ENCODE measurements at regions not wholly inside any gene's neighbourhood (a gene's known extent, or its start where the extent isn't known, plus 50 kb on each side); places are given as distances from the start of the nearest gene placed in this dataset.

- intact Hi-C loops (cut with DNase I), result no loop called here
- DNase-seq, result no peak
Measured at GRCh38 chr1:175839779-175840669, 96.6 kb upstream of the TNR start.

- DNase-seq, result no peak
- intact Hi-C loops (cut with DNase I), result no loop called here
Measured at GRCh38 chr1:175834597-175834996, 91.2 kb upstream of the TNR start.

- DNase-seq, result no peak
- intact Hi-C loops (cut with DNase I), result no loop called here
Measured at GRCh38 chr1:175833951-175834350, 90.6 kb upstream of the TNR start.

DNA sequence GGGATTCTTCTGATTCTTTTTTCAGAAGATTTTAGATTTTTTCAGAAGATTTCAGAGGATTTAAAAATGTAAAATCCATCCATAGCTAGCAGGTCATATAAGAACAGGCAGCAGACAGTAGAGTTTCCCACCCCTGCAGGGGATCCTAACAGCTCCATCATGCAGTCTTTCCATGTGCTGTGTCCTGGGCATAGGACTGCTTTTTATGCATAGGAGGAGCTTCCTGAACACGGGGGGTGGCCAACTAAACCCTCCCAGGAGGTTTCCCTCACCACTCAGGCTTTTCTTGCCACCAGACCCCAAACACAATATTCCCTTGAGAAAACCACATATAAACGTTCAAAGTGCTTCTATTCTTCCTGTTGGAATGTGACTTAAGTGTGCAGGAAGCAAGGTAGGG, 90.1 kb upstream of the TNR start:
- no peak for DNase-seq
- intact Hi-C loops (cut with DNase I), result no loop called here

- intact Hi-C loops (cut with DNase I), result no loop called here
- no peak for DNase-seq
Measured at GRCh38 chr1:175830500-175830899, 87.1 kb upstream of the TNR start.

DNA sequence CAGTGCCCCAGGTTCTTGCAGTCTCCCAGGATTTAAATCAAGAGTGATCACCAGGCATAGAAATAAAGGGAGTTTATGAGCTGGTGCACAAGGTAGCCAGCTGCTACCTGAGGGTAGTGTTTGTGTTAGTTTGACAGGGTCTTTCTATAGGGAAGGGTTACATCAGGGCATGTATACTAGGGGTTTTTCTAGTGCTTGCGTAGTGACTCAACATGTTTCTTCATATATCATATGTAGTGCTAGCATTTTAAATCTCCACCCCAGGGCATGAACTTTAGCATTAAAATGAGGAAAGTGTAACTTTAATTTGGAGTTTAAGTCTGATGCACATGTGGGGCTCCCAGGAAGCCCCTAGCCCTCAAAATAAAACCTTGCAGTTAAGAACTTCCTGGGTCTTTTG, 86.5 kb upstream of the TNR start:
- no peak for DNase-seq
- intact Hi-C loops (cut with DNase I), result no loop called here

- intact Hi-C loops (cut with DNase I), result no loop called here
- no peak for DNase-seq
Measured at GRCh38 chr1:175826705-175827104, 83.3 kb upstream of the TNR start.

GRCh38 chr1:175824079-175824478, 80.7 kb upstream of the TNR start:
- intact Hi-C loops (cut with DNase I), result no loop called here
- DNase-seq, result no peak

GRCh38 chr1:175823406-175823805, 80.0 kb upstream of the TNR start:
- intact Hi-C loops (cut with DNase I), result no loop called here
- DNase-seq, result no peak

DNA sequence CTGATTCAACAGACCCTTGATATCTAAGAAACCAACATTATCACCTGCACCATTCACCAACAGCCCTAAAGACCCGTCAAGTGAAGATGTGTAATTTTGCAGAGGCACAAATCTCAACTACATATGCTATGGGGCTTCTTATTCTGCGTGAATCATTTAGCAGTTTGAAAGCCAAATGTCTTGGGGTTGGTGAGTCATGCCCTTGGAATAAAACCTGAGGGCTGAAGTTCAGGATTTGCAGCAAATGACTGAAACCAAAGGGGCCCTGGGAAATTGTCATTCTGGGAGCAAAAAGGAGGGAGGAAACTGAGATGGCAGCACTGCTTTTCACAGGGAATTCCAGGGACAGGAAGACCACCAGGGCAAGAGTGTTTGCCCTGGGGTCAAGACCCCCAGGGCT, 79.2 kb upstream of the TNR start:
- intact Hi-C loops (cut with DNase I), result no loop called here
- no peak for DNase-seq

DNA sequence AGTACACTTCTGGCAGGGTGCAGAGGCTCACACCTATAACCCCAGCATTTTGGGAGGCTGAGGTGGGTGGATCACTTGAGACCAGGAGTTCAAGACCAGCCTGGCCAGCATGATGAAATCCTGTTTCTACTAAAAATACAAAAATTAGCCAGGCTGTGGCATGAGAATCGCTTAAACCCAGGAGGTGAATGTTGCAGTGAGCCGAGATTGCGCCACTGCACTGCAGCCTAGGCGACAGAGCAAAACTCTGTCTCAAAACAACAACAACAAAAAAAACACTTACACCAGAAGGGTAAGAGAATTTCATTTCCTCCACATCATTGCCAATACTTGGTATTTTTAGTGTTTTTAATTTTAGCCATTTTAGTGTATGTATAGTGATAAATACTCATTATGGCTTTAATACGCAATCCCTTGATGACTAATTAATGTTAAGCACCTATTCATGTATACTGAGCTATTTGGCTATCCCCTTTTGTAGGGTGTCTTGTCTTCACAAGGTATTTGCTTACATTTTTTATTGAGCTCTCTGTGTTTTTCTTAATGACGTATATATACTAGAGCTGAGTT, 77.1 kb upstream of the TNR start:
- intact Hi-C loops (cut with DNase I), result no loop called here
- no peak for DNase-seq

- intact Hi-C loops (cut with DNase I), result no loop called here
- no peak for DNase-seq
Measured at GRCh38 chr1:175818929-175819328, 75.5 kb upstream of the TNR start.

DNA sequence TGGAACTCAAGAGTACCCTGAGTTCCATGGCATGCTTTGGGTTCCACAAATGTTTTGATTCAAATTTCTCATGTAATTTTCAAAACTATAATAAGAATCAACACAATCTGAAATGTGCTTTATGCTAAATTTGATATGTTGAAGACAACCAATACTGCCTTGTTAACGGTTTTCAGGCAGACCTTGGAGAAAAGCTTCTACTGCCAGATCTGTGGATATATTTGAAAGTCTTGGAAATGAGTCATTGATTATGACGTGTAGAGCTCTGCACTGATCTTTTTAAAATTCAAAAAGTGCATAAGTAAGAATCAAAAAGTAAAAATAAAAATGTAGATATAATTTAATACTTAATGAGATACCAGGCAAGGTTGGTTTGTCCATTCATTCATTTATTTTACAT, 74.0 kb upstream of the TNR start:
- DNase-seq, result no peak
- intact Hi-C loops (cut with DNase I), result no loop called here

GRCh38 chr1:175814885-175815284, 71.5 kb upstream of the TNR start:
- intact Hi-C loops (cut with DNase I), result no loop called here
- DNase-seq, result no peak

- intact Hi-C loops (cut with DNase I), result no loop called here
- no peak for DNase-seq
Measured at GRCh38 chr1:175812936-175813335, 69.5 kb upstream of the TNR start.

- intact Hi-C loops (cut with DNase I), result no loop called here
- no peak for DNase-seq
Measured at GRCh38 chr1:175810305-175810704, 66.9 kb upstream of the TNR start.

DNA sequence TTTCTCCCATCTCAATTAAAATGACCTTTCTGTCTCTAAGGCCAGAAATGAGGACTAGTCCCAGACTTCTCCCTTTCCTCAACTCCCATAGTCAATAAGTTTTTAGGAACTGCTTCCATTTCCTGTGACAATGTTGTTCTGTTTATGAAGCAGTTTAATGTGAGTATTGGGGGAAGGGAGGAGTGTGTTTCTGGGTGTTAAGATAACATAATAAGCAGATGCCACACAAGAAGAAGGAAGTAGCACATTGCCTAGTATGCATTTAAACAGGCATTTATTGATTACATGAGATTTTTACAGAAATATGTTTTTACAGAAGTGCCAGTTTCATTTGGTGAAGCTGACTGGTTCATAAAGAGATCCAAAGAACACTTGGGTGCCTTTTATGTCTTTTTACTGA, 65.6 kb upstream of the TNR start:
- intact Hi-C loops (cut with DNase I), result no loop called here
- DNase-seq, result no peak

GRCh38 chr1:175808573-175808972, 65.2 kb upstream of the TNR start:
- no peak for DNase-seq
- intact Hi-C loops (cut with DNase I), result no loop called here

DNA sequence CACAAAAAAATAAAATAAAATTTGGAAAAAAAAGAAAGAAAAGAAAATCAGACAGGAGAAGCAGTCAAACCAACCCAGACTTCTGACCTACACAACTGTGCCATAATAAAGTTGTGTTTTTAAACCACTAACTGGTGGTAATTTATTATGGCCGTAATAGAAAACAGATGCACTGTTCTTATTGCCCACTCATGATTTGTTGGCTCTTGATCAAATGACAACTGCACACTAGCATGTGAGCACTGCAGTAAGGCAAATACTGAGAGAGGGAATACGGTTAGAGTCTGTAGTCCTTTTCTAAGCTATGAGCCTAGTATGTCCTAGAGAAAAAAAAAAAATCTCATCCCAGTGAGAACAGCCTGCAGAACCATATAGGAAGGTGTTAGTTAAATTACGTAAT, 61.2 kb upstream of the TNR start:
- no peak for DNase-seq
- intact Hi-C loops (cut with DNase I), result no loop called here

GRCh38 chr1:175803413-175803812, 60.0 kb upstream of the TNR start:
- DNase-seq, result no peak
- intact Hi-C loops (cut with DNase I), result no loop called here

All from head of caudate nucleus (tissue), 42 donors.